Left ventricle myocardium superior (tissue), 1 donor: ENCODE measurements at regions not wholly inside any gene's neighbourhood (a gene's known extent, or its start where the extent isn't known, plus 50 kb on each side); places are given as distances from the start of the nearest gene placed in this dataset.

Source experiments
- ATAC-seq: fragments of 200-7000 bp; cut with Tn5 transposase; one replicate; pipeline ENCODE4 v1.9.1; 2020; ENCODE audit warnings: mild to moderate bottlenecking, moderate library complexity
- DNase-seq: peaks from one replicate; pipeline ENCODE4 v3.0.0-alpha.2; 2020
- intact Hi-C: fragments of 100-400 bp; cut with micrococcal nuclease; formaldehyde crosslinking; loops from one replicate; pipeline ENCODE4 v1.11.0; 2022
- donor health status: DM: no; HTN: yes; CAD: no; lungs with severe emphysema.

GRCh38 chrX:13518126-13518525, 51.3 kb upstream of the EGFL6 start:
- no peak for DNase-seq
- intact Hi-C loops: no loop called here
- ATAC-seq: no peak

GRCh38 chrX:13515211-13515930, 54.0 kb upstream of the EGFL6 start:
- no peak for DNase-seq
- no peak for ATAC-seq
- intact Hi-C loops: no loop called here

GRCh38 chrX:13511944-13512330, 57.5 kb upstream of the EGFL6 start:
- no peak for ATAC-seq
- DNase-seq: no peak
- intact Hi-C loops: no loop called here

GRCh38 chrX:13511241-13511943, 58.0 kb upstream of the EGFL6 start:
- DNase-seq (no peak), ATAC-seq (no peak)
- intact Hi-C loops: no loop called here

GRCh38 chrX:13507893-13508292, 61.5 kb upstream of the EGFL6 start:
- intact Hi-C loops: loop anchor here (5.0 to 10.0 kb wide), 2 partner anchors 137 to 524 kb away; no protein-coding TSS in a partner anchor
- no peak for ATAC-seq

GRCh38 chrX:13506574-13506973, 62.8 kb upstream of the EGFL6 start:
- DNase-seq: peak; percentile 39

More at GRCh38 chrX:13507893-13508292, 61.5 kb upstream of the EGFL6 start:
- no peak for DNase-seq

GRCh38 chrX:13502590-13502989, 66.8 kb upstream of the EGFL6 start:
- ATAC-seq (no peak), DNase-seq (no peak)
- intact Hi-C loops: loop anchor here (10.0 kb wide), 1 partner anchor 142 kb away; no protein-coding TSS in a partner anchor

More at GRCh38 chrX:13506574-13506973, 62.8 kb upstream of the EGFL6 start:
- intact Hi-C loops: loop anchor here (5.0 to 10.0 kb wide), 2 partner anchors 138 to 526 kb away; no protein-coding TSS in a partner anchor
- no peak for ATAC-seq

- intact Hi-C loops: loop anchor here (10.0 kb wide), 1 partner anchor 145 kb away; no protein-coding TSS in a partner anchor
- DNase-seq (no peak), ATAC-seq (no peak)
Measured at GRCh38 chrX:13499736-13500135, 69.7 kb upstream of the EGFL6 start.

GRCh38 chrX:13498238-13498637, 71.2 kb upstream of the EGFL6 start:
- no peak for DNase-seq
- intact Hi-C loops: no loop called here
- ATAC-seq: no peak

- DNase-seq (no peak), ATAC-seq (no peak)
- intact Hi-C loops: no loop called here
Measured at GRCh38 chrX:13495232-13495631, 74.2 kb upstream of the EGFL6 start.

- intact Hi-C loops: no loop called here
- ATAC-seq (no peak), DNase-seq (no peak)
Measured at GRCh38 chrX:13494562-13494961, 74.8 kb upstream of the EGFL6 start.

- intact Hi-C loops: no loop called here
- ATAC-seq: no peak
Measured at GRCh38 chrX:13493659-13494058, 75.7 kb upstream of the EGFL6 start.

GRCh38 chrX:13492286-13492685, 77.1 kb upstream of the EGFL6 start:
- intact Hi-C loops: no loop called here
- DNase-seq (no peak), ATAC-seq (no peak)

More at GRCh38 chrX:13493659-13494058, 75.7 kb upstream of the EGFL6 start:
- DNase-seq: no peak

- DNase-seq: no peak
- ATAC-seq: no peak
- intact Hi-C loops: no loop called here
Measured at GRCh38 chrX:13491061-13491460, 78.3 kb upstream of the EGFL6 start.

GRCh38 chrX:13489454-13489853, 79.9 kb upstream of the EGFL6 start:
- DNase-seq (peak; percentile 67), ATAC-seq (peak; percentile 28)
- intact Hi-C loops: loop anchor here (10.0 kb wide), 3 partner anchors 365 to 545 kb away; partner anchors contain the start of gene TMSB4X

GRCh38 chrX:13487731-13488505, 81.5 kb upstream of the EGFL6 start:
- intact Hi-C loops: loop anchor here (10.0 kb wide), 3 partner anchors 363 to 543 kb away; partner anchors contain the start of gene TMSB4X
- ATAC-seq (peak; percentile 86), DNase-seq (no peak)

GRCh38 chrX:13485167-13485566, 84.2 kb upstream of the EGFL6 start:
- DNase-seq (no peak), ATAC-seq (no peak)
- intact Hi-C loops: loop anchor here (10.0 kb wide), 3 partner anchors 360 to 540 kb away; partner anchors contain the start of gene TMSB4X

- DNase-seq: no peak
Measured at GRCh38 chrX:13483773-13484172, 85.6 kb upstream of the EGFL6 start.

More at GRCh38 chrX:13483773-13484172, 85.6 kb upstream of the EGFL6 start:
- intact Hi-C loops: loop anchor here (10.0 kb wide), 3 partner anchors 359 to 539 kb away; partner anchors contain the start of gene TMSB4X
- ATAC-seq: no peak
